Fibroblast of villous mesenchyme (primary cell): ENCODE measurements at regions not wholly inside any gene's neighbourhood (a gene's known extent, or its start where the extent isn't known, plus 50 kb on each side); places are given as distances from the start of the nearest gene placed in this dataset.
"Not testable (repeated sequence)": the region's sequence is repeated elsewhere in the genome, so short reads cannot be mapped to it uniquely, and the experiment has no call there.

Experiments
- DNase-seq: peaks from one replicate; pipeline ENCODE4 v3.0.0-alpha.2; 2010; ENCODE audit warnings: low read depth
- H3K4me3 ChIP-seq: 2 replicates; pipeline ENCODE4 v1.5.1; 2011; ENCODE audit warnings: low read depth, mild to moderate bottlenecking, low read length
- TF ChIP-seq, protein P1 (sequence below): IDR thresholded peaks from 2 replicates; pipeline ENCODE4 v1.5.1; 2012; ENCODE audit warnings: low read depth, mild to moderate bottlenecking, low read length; ENCODE audit not compliant: insufficient read depth

- TF ChIP-seq, protein P1, sequence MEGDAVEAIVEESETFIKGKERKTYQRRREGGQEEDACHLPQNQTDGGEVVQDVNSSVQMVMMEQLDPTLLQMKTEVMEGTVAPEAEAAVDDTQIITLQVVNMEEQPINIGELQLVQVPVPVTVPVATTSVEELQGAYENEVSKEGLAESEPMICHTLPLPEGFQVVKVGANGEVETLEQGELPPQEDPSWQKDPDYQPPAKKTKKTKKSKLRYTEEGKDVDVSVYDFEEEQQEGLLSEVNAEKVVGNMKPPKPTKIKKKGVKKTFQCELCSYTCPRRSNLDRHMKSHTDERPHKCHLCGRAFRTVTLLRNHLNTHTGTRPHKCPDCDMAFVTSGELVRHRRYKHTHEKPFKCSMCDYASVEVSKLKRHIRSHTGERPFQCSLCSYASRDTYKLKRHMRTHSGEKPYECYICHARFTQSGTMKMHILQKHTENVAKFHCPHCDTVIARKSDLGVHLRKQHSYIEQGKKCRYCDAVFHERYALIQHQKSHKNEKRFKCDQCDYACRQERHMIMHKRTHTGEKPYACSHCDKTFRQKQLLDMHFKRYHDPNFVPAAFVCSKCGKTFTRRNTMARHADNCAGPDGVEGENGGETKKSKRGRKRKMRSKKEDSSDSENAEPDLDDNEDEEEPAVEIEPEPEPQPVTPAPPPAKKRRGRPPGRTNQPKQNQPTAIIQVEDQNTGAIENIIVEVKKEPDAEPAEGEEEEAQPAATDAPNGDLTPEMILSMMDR: no peak
- H3K4me3 ChIP-seq: no peak overlapping the region
- no peak for DNase-seq
These were observed 169.7 kb downstream of the MYLK4 start for GRCh38 chr6:2581011-2581410.

- no peak overlapping the region for H3K4me3 ChIP-seq
- DNase-seq: no peak
- TF ChIP-seq, protein P1: no peak
These were observed 170.7 kb downstream of the MYLK4 start for GRCh38 chr6:2579804-2580570.

GRCh38 chr6:2579241-2579761, 171.4 kb downstream of the MYLK4 start:
- TF ChIP-seq, protein P1: no peak
- no peak overlapping the region for H3K4me3 ChIP-seq
- DNase-seq: no peak

GRCh38 chr6:2578767-2579166, 172.0 kb downstream of the MYLK4 start:
- DNase-seq: peak; percentile 8
- no peak overlapping the region for H3K4me3 ChIP-seq
- TF ChIP-seq, protein P1: no peak

- TF ChIP-seq, protein P1: no peak
- no peak for DNase-seq
- H3K4me3 ChIP-seq: no peak overlapping the region
These were observed 174.2 kb downstream of the MYLK4 start for GRCh38 chr6:2576499-2576898.

GRCh38 chr6:2575236-2575635, 175.5 kb downstream of the MYLK4 start:
- TF ChIP-seq, protein P1: no peak
- no peak for DNase-seq
- H3K4me3 ChIP-seq: no peak overlapping the region

GRCh38 chr6:2569420-2569819, 181.3 kb downstream of the MYLK4 start:
- not testable (repeated sequence) for H3K4me3 ChIP-seq, DNase-seq
